ENCODE measurements at regions not wholly inside any gene's neighbourhood (a gene's known extent, or its start where the extent isn't known, plus 50 kb on each side); places are given as distances from the start of the nearest gene placed in this dataset.

DNA sequence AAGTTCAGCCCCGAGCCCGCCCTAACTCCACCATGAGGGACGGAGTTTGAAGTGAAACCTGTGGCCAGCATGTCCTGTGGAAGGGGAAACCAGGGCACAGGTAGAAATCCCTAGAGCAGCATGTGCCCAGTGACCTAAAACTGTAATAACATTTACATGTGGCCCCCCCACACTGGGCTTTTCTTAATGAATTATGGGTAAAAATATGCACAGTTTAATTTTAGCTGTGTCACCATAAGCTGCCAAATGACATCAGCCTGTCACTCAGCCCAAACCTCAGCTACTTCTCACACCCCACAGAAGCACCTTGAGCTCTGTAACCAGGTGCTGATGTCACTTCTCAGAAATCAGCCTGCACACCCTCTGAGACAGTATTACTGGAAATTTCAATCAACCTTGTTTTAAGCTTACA, 50.0 kb upstream of the SLC19A1 start:
- peak; percentile 39 to 73 (median 73) for DNase-seq (ENCODE audit: low read depth in 3 of 3)

DNA sequence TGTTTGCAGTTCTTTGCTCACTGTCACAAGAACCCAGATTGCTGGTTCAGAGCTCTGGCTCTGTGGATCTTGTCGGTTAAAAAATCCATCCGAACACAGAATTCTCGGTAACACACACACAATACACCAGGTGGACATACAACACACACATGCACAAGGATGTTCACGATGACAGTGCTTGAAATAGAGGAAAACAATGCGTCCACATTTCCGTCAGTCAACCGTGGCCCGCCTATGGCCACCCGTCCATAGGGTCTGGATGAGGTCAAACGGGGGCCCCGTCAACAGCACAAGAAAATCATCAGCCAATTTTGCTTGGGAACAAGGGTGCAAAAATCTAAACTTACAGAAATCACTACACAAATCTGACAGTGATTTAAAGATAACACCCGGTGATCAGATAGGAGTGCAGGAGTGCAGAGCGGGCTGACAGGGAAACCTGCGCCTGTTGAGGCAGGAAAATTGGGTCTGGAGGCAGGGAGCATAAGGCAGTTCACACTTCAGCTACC, 50.4 kb upstream of the SLC19A1 start:
- DNase-seq (ENCODE audit: low read depth in 3 of 3), result no peak

- DNase-seq (ENCODE audit: low read depth in 3 of 3), result no peak
Observed at GRCh38 chr21:45593162-45594022, 50.1 kb upstream of the PCBP3 start.

Measured in stimulated activated CD4-positive, alpha-beta T cell treated with anti-CD3 and anti-CD28 coated beads, TNF-alpha, amount 100 ng/mL, for 48 hours (primary cell).